Ovary (tissue), 3 donors: ENCODE measurements at regions not wholly inside any gene's neighbourhood (a gene's known extent, or its start where the extent isn't known, plus 50 kb on each side); places are given as distances from the start of the nearest gene placed in this dataset.

Source experiments
- CTCF ChIP-seq, 3 donors: fragments of 450-650 bp in 2 of 3; fragments of 200-600 bp in 1 of 3; IDR thresholded peaks; one replicate each; pipeline versions ENCODE4 v1.5.1 to v1.8.0; 2016 to 2022; ENCODE audit warnings: antibody characterized with exemption in 3 of 3, mild to moderate bottlenecking in 1 of 3
- POLR2A ChIP-seq: fragments of 450-650 bp; IDR thresholded peaks from one replicate; pipeline ENCODE4 v1.6.1; 2017; ENCODE audit warnings: antibody characterized with exemption, mild to moderate bottlenecking, moderate library complexity
- donor health status: DM: no; HTN: no; CAD: no.

- TF ChIP-seq CTCF (IDR thresholded peaks at IDR 0.05): no peak
- no peak for TF ChIP-seq POLR2A
These were observed 67.1 kb upstream of the GUCA2B start for GRCh38 chr1:42086146-42086545.
